ENCODE measurements at regions not wholly inside any gene's neighbourhood (a gene's known extent, or its start where the extent isn't known, plus 50 kb on each side); places are given as distances from the start of the nearest gene placed in this dataset.

DNA sequence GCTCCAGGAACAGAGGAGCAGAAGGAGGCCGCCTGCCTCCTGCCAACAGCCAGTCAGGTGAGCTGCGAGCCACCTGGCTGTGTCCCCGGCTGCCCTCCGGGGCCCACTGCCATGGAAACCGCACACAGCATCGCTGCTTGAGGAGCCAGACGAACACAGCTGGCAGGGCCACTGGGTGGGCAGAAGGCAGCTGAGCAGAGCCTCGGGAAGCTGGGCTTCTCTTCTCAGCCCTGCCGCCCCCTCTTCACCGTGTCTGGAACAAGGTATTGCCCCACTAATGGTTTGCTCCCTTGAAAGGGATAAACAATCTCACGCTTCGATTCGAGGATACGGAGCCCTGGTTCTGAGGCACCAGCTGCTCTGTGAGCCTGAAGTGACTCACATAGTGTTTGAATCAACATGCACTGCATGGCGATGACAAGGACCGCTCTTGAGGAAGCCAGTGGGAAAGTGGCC, 63.7 kb upstream of the RUFY1 start:
- H3K4me1 ChIP-seq (ENCODE audit: control insufficient read depth in 4 of 4, insufficient read depth in 4 of 4, low read length in 3 of 4) = peaks cover 0 to 2% (median 0%) of the 10 kb centered on the region in 4 donors

DNA sequence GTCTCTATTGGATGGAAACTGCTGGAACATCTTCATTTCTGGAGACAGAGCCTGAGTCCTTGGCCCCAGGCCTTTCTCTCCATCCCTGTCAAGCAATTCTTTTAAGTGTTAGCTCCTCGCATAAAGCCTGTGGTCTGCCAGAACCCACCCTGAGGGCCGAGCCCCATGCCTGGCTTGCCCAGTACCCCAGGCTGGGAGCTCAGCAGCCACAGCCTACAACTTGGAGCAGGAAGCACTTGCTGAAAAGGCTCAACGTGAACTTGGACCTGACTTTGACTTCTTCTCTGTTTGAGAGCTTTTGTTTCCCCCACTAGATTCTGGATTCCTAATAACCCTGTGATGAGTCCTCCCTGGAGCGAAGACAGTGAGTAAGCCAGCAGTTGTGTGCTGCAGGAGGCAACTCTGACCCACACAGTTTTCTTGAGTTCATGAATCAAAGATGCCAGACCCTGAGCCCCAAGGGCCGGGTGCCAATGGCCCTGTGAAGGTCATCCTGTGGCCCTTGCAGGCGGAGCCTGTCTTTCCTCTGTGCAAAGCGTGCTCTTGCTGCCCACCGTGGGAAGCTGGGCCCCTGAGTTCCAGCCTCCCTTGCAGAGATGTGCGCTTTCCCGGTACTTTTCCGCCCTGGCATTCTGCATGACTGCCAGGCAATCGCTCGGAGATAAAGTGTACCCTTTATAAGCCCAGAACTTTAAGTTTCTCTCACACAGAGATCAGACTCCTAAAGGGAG, 64.3 kb upstream of the RUFY1 start:
- WGBS = 76% methylated on average over 13 of the region's 13 CpGs
- Histone ChIP-seq H3K9ac (ENCODE audit: low read depth in 1 of 2, low read length in 2 of 2) (no peak overlapping the region), H3K36me3 (ENCODE audit: control insufficient read depth in 4 of 4, insufficient read depth in 3 of 4, low read depth in 1 of 4, low read length in 3 of 4) (no peaks in the 10 kb centered on the region), H3K4me3 (ENCODE audit: low read depth in 1 of 3, low read length in 3 of 3) (no peak overlapping the region), H3K27me3 (ENCODE audit: control insufficient read depth in 4 of 4, insufficient read depth in 4 of 4, low read length in 3 of 4) (no peaks in the 10 kb centered on the region), H3K27ac (ENCODE audit: low read depth in 1 of 2, low read length in 2 of 2) (peak overlapping the region; percentile 7 to 48), H3K4me1 (ENCODE audit: control insufficient read depth in 4 of 4, insufficient read depth in 4 of 4, low read length in 3 of 4) (peaks cover 0 to 2% (median 0%) of the 10 kb centered on the region in 4 donors), H3K9me3 (ENCODE audit: control insufficient read depth in 4 of 4, low read length in 3 of 4) (no peaks in the 10 kb centered on the region)
- no peak for DNase-seq (ENCODE audit: low spot score)
- no peak for TF ChIP-seq ZBTB33 (IDR thresholded peaks at IDR 0.05)
- peak; percentile 37 for TF ChIP-seq NR2F2 (IDR thresholded peaks at IDR 0.05)

More for the DNA sequence above, 63.7 kb upstream of the RUFY1 start:
- peak overlapping the region; percentile 48 to 67 for H3K27ac ChIP-seq (ENCODE audit: low read depth in 1 of 2, low read length in 2 of 2)
- WGBS = 82% methylated on average over 16 of the region's 16 CpGs
- H3K4me3 ChIP-seq (ENCODE audit: low read depth in 1 of 3, low read length in 3 of 3) = no peak overlapping the region
- no peak overlapping the region for H3K9ac ChIP-seq (ENCODE audit: low read depth in 1 of 2, low read length in 2 of 2)
- no peak for DNase-seq (ENCODE audit: low spot score)
- TF ChIP-seq, protein P1, sequence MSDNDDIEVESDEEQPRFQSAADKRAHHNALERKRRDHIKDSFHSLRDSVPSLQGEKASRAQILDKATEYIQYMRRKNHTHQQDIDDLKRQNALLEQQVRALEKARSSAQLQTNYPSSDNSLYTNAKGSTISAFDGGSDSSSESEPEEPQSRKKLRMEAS (IDR thresholded peaks at IDR 0.05) = no peak
- TF ChIP-seq ATF3 (IDR thresholded peaks at IDR 0.05) (no peak), EGR1 (IDR thresholded peaks at IDR 0.05; ENCODE audit: low read depth in 2 of 2) (no peak), GABPA (IDR thresholded peaks at IDR 0.05 in 1 of 2, conservative IDR thresholded peaks at IDR 0.05 in 1 of 2) (no peak)
- H3K9me3 ChIP-seq (ENCODE audit: control insufficient read depth in 4 of 4, low read length in 3 of 4) = no peaks in the 10 kb centered on the region
- H3K27me3 ChIP-seq (ENCODE audit: control insufficient read depth in 4 of 4, insufficient read depth in 4 of 4, low read length in 3 of 4) = no peaks in the 10 kb centered on the region
- no peaks in the 10 kb centered on the region for H3K36me3 ChIP-seq (ENCODE audit: control insufficient read depth in 4 of 4, insufficient read depth in 3 of 4, low read depth in 1 of 4, low read length in 3 of 4)

- no peak for DNase-seq (ENCODE audit: low spot score)
- H3K4me3 ChIP-seq (ENCODE audit: low read depth in 1 of 3, low read length in 3 of 3) = no peak overlapping the region
- WGBS = 92% methylated on average over 7 of the region's 7 CpGs
Observed at GRCh38 chr5:179484761-179485160, 65.6 kb upstream of the RUFY1 start.

More at GRCh38 chr5:179484761-179485160, 65.6 kb upstream of the RUFY1 start:
- Histone ChIP-seq H3K9me3 (ENCODE audit: control insufficient read depth in 4 of 4, low read length in 3 of 4) (no peaks in the 10 kb centered on the region), H3K9ac (ENCODE audit: low read depth in 1 of 2, low read length in 2 of 2) (no peak overlapping the region), H3K27ac (ENCODE audit: low read depth in 1 of 2, low read length in 2 of 2) (no peak overlapping the region), H3K36me3 (ENCODE audit: control insufficient read depth in 4 of 4, insufficient read depth in 3 of 4, low read depth in 1 of 4, low read length in 3 of 4) (no peaks in the 10 kb centered on the region), H3K27me3 (ENCODE audit: control insufficient read depth in 4 of 4, insufficient read depth in 4 of 4, low read length in 3 of 4) (no peaks in the 10 kb centered on the region), H3K4me1 (ENCODE audit: control insufficient read depth in 4 of 4, insufficient read depth in 4 of 4, low read length in 3 of 4) (peaks cover 0 to 2% (median 0%) of the 10 kb centered on the region in 4 donors)
- no peak for TF ChIP-seq RXRA (IDR thresholded peaks at IDR 0.05)
- TF ChIP-seq GABPA (IDR thresholded peaks at IDR 0.05 in 1 of 2, conservative IDR thresholded peaks at IDR 0.05 in 1 of 2) = no peak
- TF ChIP-seq, protein P2, sequence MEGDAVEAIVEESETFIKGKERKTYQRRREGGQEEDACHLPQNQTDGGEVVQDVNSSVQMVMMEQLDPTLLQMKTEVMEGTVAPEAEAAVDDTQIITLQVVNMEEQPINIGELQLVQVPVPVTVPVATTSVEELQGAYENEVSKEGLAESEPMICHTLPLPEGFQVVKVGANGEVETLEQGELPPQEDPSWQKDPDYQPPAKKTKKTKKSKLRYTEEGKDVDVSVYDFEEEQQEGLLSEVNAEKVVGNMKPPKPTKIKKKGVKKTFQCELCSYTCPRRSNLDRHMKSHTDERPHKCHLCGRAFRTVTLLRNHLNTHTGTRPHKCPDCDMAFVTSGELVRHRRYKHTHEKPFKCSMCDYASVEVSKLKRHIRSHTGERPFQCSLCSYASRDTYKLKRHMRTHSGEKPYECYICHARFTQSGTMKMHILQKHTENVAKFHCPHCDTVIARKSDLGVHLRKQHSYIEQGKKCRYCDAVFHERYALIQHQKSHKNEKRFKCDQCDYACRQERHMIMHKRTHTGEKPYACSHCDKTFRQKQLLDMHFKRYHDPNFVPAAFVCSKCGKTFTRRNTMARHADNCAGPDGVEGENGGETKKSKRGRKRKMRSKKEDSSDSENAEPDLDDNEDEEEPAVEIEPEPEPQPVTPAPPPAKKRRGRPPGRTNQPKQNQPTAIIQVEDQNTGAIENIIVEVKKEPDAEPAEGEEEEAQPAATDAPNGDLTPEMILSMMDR (IDR thresholded peaks at IDR 0.05; ENCODE audit: low read depth, low read length, missing input control) = no peak
- no peak for TF ChIP-seq SP1 (IDR thresholded peaks at IDR 0.05)
- TF ChIP-seq JUND (IDR thresholded peaks at IDR 0.05) = no peak
- no peak for TF ChIP-seq HNF4G (IDR thresholded peaks at IDR 0.05)
- TF ChIP-seq FOXA2 (IDR thresholded peaks at IDR 0.05) = no peak

Measured in liver (tissue), 8 donors.